B cell (primary cell): ENCODE measurements at regions not wholly inside any gene's neighbourhood (a gene's known extent, or its start where the extent isn't known, plus 50 kb on each side); places are given as distances from the start of the nearest gene placed in this dataset.
A peak's percentile ranks its signal among the peaks of the same experiment; 100 is the strongest.

ENCODE experiments used
- ATAC-seq: fragments of 200-7000 bp; cut with Tn5 transposase; one replicate; pipeline ENCODE4 v1.10.0; 2021; ENCODE audit warnings: low read depth, mild to moderate bottlenecking, moderate number of reproducible peaks, moderate library complexity
- CTCF ChIA-PET: fragments of 350-600 bp; sonication (Branson Sonifier 250); formaldehyde crosslinking; loops from one replicate; lab custom pipeline; 2021; ENCODE audit warnings: antibody characterized with exemption, inconsistent platforms; lab: Charles Lee
- POLR2A ChIA-PET: fragments of 350-600 bp; sonication (Branson Sonifier 250); formaldehyde crosslinking; loops from one replicate; lab custom pipeline; 2021; ENCODE audit warnings: antibody characterized with exemption; lab: Charles Lee
- DNase-seq: peaks from one replicate; pipeline ENCODE4 v3.0.0; 2013
- H2AFZ ChIP-seq: 2 replicates; pipeline ENCODE4 v1.6.1; 2012; ENCODE audit warnings: mild to moderate bottlenecking, low read depth, low read length; ENCODE audit not compliant: insufficient read depth, poor library complexity, severe bottlenecking
- H3K27ac ChIP-seq, 2 donors: 1 replicate in 1 of 2; 2 replicates in 1 of 2; pipeline ENCODE4 v1.5.1; 2012 to 2013; ENCODE audit warnings: low read length in 2 of 2, mild to moderate bottlenecking in 2 of 2, moderate library complexity in 1 of 2
- H3K27me3 ChIP-seq, 4 experiments: fragments of 200-600 bp in 1 of 4; sonication (generic) in 1 of 4; replicated peaks in 1 of 4; 1 replicate in 2 of 4; 2 replicates in 2 of 4; pipeline versions ENCODE4 v1.6.1 to v1.7.0; 2013 to 2016; ENCODE audit warnings: low read length in 3 of 4, mild to moderate bottlenecking in 2 of 4, mixed read lengths in 1 of 4, moderate library complexity in 1 of 4; ENCODE audit not compliant: insufficient read depth in 4 of 4, control insufficient read depth in 3 of 4; ENCODE audit errors: control extremely low read depth in 1 of 4
- H3K36me3 ChIP-seq, 2 experiments: replicated peaks in 1 of 2; 1 replicate in 1 of 2; 2 replicates in 1 of 2; pipeline versions ENCODE4 v1.6.1 to v1.7.1; 2013; ENCODE audit warnings: low read length in 1 of 2; ENCODE audit not compliant: insufficient read depth in 2 of 2, control insufficient read depth in 1 of 2; ENCODE audit errors: control extremely low read depth in 1 of 2, extremely low read depth in 1 of 2
- H3K4me1 ChIP-seq, 2 donors: fragments of 200-600 bp in 1 of 2; sonication (generic) in 1 of 2; 1 replicate in 1 of 2; 2 replicates in 1 of 2; pipeline versions ENCODE4 v1.5.1 to v1.6.1; 2013 to 2017; ENCODE audit warnings: low read length in 2 of 2; ENCODE audit not compliant: control insufficient read depth in 2 of 2, insufficient read depth in 2 of 2
- H3K4me2 ChIP-seq: replicated peaks from 2 replicates; pipeline ENCODE3; 2012; ENCODE audit warnings: mild to moderate bottlenecking, low read depth, low read length; ENCODE audit not compliant: poor library complexity, severe bottlenecking
- H3K4me3 ChIP-seq, 5 experiments: fragments of 200-600 bp in 1 of 5; sonication (generic) in 1 of 5; 1 replicate in 3 of 5; 2 replicates in 2 of 5; pipeline versions ENCODE4 v1.5.1 to v1.7.0; 2011 to 2016; ENCODE audit warnings: low read length in 4 of 5, mild to moderate bottlenecking in 4 of 5, low read depth in 2 of 5, control low read depth in 1 of 5, moderate library complexity in 1 of 5; ENCODE audit not compliant: insufficient read depth in 1 of 5; ENCODE audit errors: control extremely low read depth in 1 of 5, extremely low read depth in 1 of 5
- H3K79me2 ChIP-seq: fragments of 200-600 bp; sonication (generic); one replicate; pipeline ENCODE4 v1.6.0; 2016; ENCODE audit warnings: low read length; ENCODE audit not compliant: control insufficient read depth, insufficient read depth
- H3K9ac ChIP-seq: fragments of 200-600 bp; sonication (generic); 2 replicates; pipeline ENCODE4 v1.6.1; 2017; ENCODE audit warnings: mild to moderate bottlenecking, low read length, moderate library complexity
- H3K9me3 ChIP-seq, 3 donors: one replicate each; pipeline versions ENCODE4 v1.6.1 to v1.7.1; 2013; ENCODE audit warnings: low read length in 2 of 3; ENCODE audit not compliant: control insufficient read depth in 2 of 3, insufficient read depth in 1 of 3; ENCODE audit errors: control extremely low read depth in 1 of 3
- H4K20me1 ChIP-seq: 2 replicates; pipeline ENCODE4 v1.6.0; 2012; ENCODE audit warnings: mild to moderate bottlenecking, low read length; ENCODE audit not compliant: insufficient read depth, control insufficient read depth, poor library complexity, severe bottlenecking
- H3K27ac Mint-ChIP-seq: one replicate; pipeline ENCODE4 v1.8.0; 2021; ENCODE audit warnings: mixed read lengths
- H3K27me3 Mint-ChIP-seq: one replicate; pipeline ENCODE4 v1.8.0; 2021; ENCODE audit warnings: mixed read lengths
- H3K4me1 Mint-ChIP-seq: one replicate; pipeline ENCODE4 v1.8.0; 2021; ENCODE audit warnings: mixed read lengths
- H3K4me3 Mint-ChIP-seq: one replicate; pipeline ENCODE4 v1.8.0; 2021; ENCODE audit warnings: mixed read lengths
- H3K9me3 Mint-ChIP-seq: one replicate; pipeline ENCODE4 v1.8.0; 2022; ENCODE audit warnings: mixed read lengths; ENCODE audit not compliant: insufficient read depth
- CTCF ChIP-seq: fragments of 200-600 bp; IDR thresholded peaks from one replicate; pipeline ENCODE4 v1.8.0; 2022; ENCODE audit warnings: antibody characterized with exemption, mild to moderate bottlenecking
- EZH2 ChIP-seq: IDR thresholded peaks from 2 replicates; pipeline ENCODE4 v1.6.1; 2012; ENCODE audit warnings: borderline replicate concordance, low read depth, mild to moderate bottlenecking, moderate library complexity, low read length; ENCODE audit not compliant: insufficient read depth, poor library complexity, severe bottlenecking
- WGBS: methylation state at CpG from one replicate; pipeline ENCODE4 v1.1.5; 2013; ENCODE audit warnings: missing lambda C conversion rate; ENCODE audit not compliant: insufficient coverage; 5-methylcytosine and 5-hydroxymethylcytosine counted together
- intact Hi-C: fragments of 100-400 bp; cut with micrococcal nuclease; formaldehyde crosslinking; loops from one replicate; pipeline ENCODE4 v1.10.0; 2022

GRCh38 chr12:75965661-75966060 lies 65.9 kb downstream of the PHLDA1 start:
- TF ChIP-seq EZH2 (no peak), CTCF (no peak)

GRCh38 chr12:75964150-75964549 lies 67.4 kb downstream of the PHLDA1 start:
- H3K4me3 ChIP-seq, result no peak overlapping the region
- peaks cover 13% of the 10 kb centered on the region for H3K27me3 Mint-ChIP-seq
- 0% methylated on average over 1 of the region's 1 CpG for WGBS
- H3K4me3 Mint-ChIP-seq, result no peak overlapping the region
- H4K20me1 ChIP-seq, result no peaks in the 10 kb centered on the region
- H3K36me3 ChIP-seq, result no peaks in the 10 kb centered on the region
- no peaks in the 10 kb centered on the region for H3K79me2 ChIP-seq
- no peak overlapping the region for H3K27ac Mint-ChIP-seq
- H3K9ac ChIP-seq, result no peak overlapping the region
- peak overlapping the region; percentile 21 for H2AFZ ChIP-seq
- no peak overlapping the region for H3K27ac ChIP-seq
- H3K4me2 ChIP-seq, result no peak overlapping the region
- CTCF ChIA-PET, result no interaction called here
- intact Hi-C loops, result no loop called here
- peaks cover 2% of the 10 kb centered on the region for H3K9me3 Mint-ChIP-seq
- POLR2A ChIA-PET, result interaction anchor here (0.6 kb wide), 1 partner anchor 177 kb away, joined by 4 read pairs; no protein-coding TSS in a partner anchor
- no peaks in the 10 kb centered on the region for H3K27me3 ChIP-seq
- H3K4me1 Mint-ChIP-seq, result peaks cover 7% of the 10 kb centered on the region
- DNase-seq, result peak; percentile 31
- no peaks in the 10 kb centered on the region for H3K9me3 ChIP-seq
- TF ChIP-seq CTCF, result no peak
- no peak for TF ChIP-seq EZH2
- ATAC-seq, result peak; percentile 71
- H3K4me1 ChIP-seq, result no peaks in the 10 kb centered on the region

More at GRCh38 chr12:75965661-75966060, 65.9 kb downstream of the PHLDA1 start:
- POLR2A ChIA-PET, result no interaction called here
- DNase-seq (no peak), ATAC-seq (no peak)
- Histone ChIP-seq H3K27ac (no peak overlapping the region), H3K36me3 (no peaks in the 10 kb centered on the region), H3K9ac (no peak overlapping the region), H2AFZ (no peak overlapping the region), H3K4me2 (no peak overlapping the region), H3K27me3 (no peaks in the 10 kb centered on the region), H3K9me3 (no peaks in the 10 kb centered on the region), H3K4me1 (no peaks in the 10 kb centered on the region), H3K4me3 (no peak overlapping the region), H3K79me2 (no peaks in the 10 kb centered on the region), H4K20me1 (no peaks in the 10 kb centered on the region)
- H3K27ac Mint-ChIP-seq, result no peak overlapping the region
- no peak overlapping the region for H3K4me3 Mint-ChIP-seq
- H3K27me3 Mint-ChIP-seq, result peaks cover 22% of the 10 kb centered on the region
- intact Hi-C loops, result no loop called here
- CTCF ChIA-PET, result interaction anchor here (0.5 kb wide), 1 partner anchor 97 kb away, joined by 3 read pairs; no protein-coding TSS in a partner anchor
- no CpG with 5 or more reads among the region's 2 CpGs for WGBS
- peaks cover 2% of the 10 kb centered on the region for H3K9me3 Mint-ChIP-seq
- H3K4me1 Mint-ChIP-seq, result peaks cover 7% of the 10 kb centered on the region
